ENCODE measurements at regions not wholly inside any gene's neighbourhood (a gene's known extent, or its start where the extent isn't known, plus 50 kb on each side); places are given as distances from the start of the nearest gene placed in this dataset.

- TF ChIP-seq SIN3A (IDR thresholded peaks at IDR 0.05; ENCODE audit: low read depth), result no peak
- no peak for TF ChIP-seq EZH2 (IDR thresholded peaks at IDR 0.05)
- TF ChIP-seq EZH2phosphoT487 (IDR thresholded peaks at IDR 0.05; ENCODE audit: borderline replicate concordance), result no peak
- no peak for TF ChIP-seq CEBPB (IDR thresholded peaks at IDR 0.05; ENCODE audit: low read depth)
- TF ChIP-seq RAD21 (IDR thresholded peaks at IDR 0.05; ENCODE audit: low read depth), result no peak
- no peak for TF ChIP-seq POLR2A (IDR thresholded peaks at IDR 0.05; ENCODE audit: borderline replicate concordance, extremely low read depth, insufficient read depth, insufficient read length)
- TF ChIP-seq ELF1 (IDR thresholded peaks at IDR 0.05; ENCODE audit: borderline replicate concordance, low read depth), result no peak
- TF ChIP-seq POLR2AphosphoS5 (IDR thresholded peaks at IDR 0.05; ENCODE audit: low read depth, low read length), result no peak
- TF ChIP-seq, protein P1, sequence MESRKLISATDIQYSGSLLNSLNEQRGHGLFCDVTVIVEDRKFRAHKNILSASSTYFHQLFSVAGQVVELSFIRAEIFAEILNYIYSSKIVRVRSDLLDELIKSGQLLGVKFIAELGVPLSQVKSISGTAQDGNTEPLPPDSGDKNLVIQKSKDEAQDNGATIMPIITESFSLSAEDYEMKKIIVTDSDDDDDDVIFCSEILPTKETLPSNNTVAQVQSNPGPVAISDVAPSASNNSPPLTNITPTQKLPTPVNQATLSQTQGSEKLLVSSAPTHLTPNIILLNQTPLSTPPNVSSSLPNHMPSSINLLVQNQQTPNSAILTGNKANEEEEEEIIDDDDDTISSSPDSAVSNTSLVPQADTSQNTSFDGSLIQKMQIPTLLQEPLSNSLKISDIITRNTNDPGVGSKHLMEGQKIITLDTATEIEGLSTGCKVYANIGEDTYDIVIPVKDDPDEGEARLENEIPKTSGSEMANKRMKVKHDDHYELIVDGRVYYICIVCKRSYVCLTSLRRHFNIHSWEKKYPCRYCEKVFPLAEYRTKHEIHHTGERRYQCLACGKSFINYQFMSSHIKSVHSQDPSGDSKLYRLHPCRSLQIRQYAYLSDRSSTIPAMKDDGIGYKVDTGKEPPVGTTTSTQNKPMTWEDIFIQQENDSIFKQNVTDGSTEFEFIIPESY (IDR thresholded peaks at IDR 0.05; ENCODE audit: extremely low read depth, insufficient replicate concordance, low read length), result no peak
- TF ChIP-seq SP1 (IDR thresholded peaks at IDR 0.05; ENCODE audit: low read depth), result no peak
- no peak for TF ChIP-seq REST (IDR thresholded peaks at IDR 0.05; ENCODE audit: low read depth)
- TF ChIP-seq CTCF (IDR thresholded peaks at IDR 0.05 in 2 of 3, conservative IDR thresholded peaks at IDR 0.05 in 1 of 3; ENCODE audit: borderline replicate concordance in 1 of 3, insufficient read depth in 1 of 3, low read depth in 2 of 3, low read length in 2 of 3), result no peak
- no peak for TF ChIP-seq YY1 (IDR thresholded peaks at IDR 0.05; ENCODE audit: extremely low read depth, insufficient replicate concordance, low read depth, low read length)
- no peak for TF ChIP-seq TCF7L2 (IDR thresholded peaks at IDR 0.05; ENCODE audit: borderline replicate concordance, extremely low read depth, insufficient read depth, insufficient read length)
Measured at GRCh38 chr5:11997942-11998341, 93.7 kb upstream of the CTNND2 start.

All from HCT116 (cell line).